Heart left ventricle (tissue), 13 donors: ENCODE measurements at regions not wholly inside any gene's neighbourhood (a gene's known extent, or its start where the extent isn't known, plus 50 kb on each side); places are given as distances from the start of the nearest gene placed in this dataset.
"Not testable (repeated sequence)": the region's sequence is repeated elsewhere in the genome, so short reads cannot be mapped to it uniquely, and the experiment has no call there.

Experiments
- POLR2A ChIP-seq, 2 donors: fragments of 450-650 bp; IDR thresholded peaks; one replicate each; pipeline ENCODE4 v1.6.1; 2017; ENCODE audit warnings: antibody characterized with exemption in 2 of 2, mild to moderate bottlenecking in 2 of 2, moderate library complexity in 2 of 2
- TF ChIP-seq, protein P1 (sequence below), 12 donors: fragments of 200-600 bp; sonication (generic) in 4 of 12; IDR thresholded peaks; one replicate each; pipeline versions ENCODE4 v1.5.0 to v1.8.0; 2018 to 2022; ENCODE audit warnings: antibody characterized with exemption in 12 of 12, mild to moderate bottlenecking in 5 of 12
- donor health status: ischemic (EF 13 %, LVEDD 7.1; RV severe dilation, severe dysfunction).
- donor health status: DM: no; HTN: yes; CAD: no.
- donor health status: DM: no; HTN: no; CAD: no.
- donor health status: ischemic (EF 25% LVEDD 6.9; RV normal size, moderate dysfunction).
- donor health status: ischemic (EF 25% LVEDD 5.7; RV mildly dilated, moderate dysfunction).
- donor health status: ischemic (EF 35%, LVEDD 5.7; RV mildly dilated, moderate dysfunction).
- donor health status: nonischemic (EF 11% LVEDD 7.7; RV severe dilation, severe dysfunction).
- donor health status: DM: yes; HTN: yes; CAD: no.
- donor health status: PGD.
- donor health status: ischemic (EF 29% LVEDD 5.4; RV normal size, mild dysfunction).
- donor health status: nonischemic (EF 23%, LVEDD 6.1; RV moderate dilation, normal function).

GRCh38 chr6:4659719-4660118 is 116.5 kb upstream of the CDYL start:
- TF ChIP-seq, protein P1, sequence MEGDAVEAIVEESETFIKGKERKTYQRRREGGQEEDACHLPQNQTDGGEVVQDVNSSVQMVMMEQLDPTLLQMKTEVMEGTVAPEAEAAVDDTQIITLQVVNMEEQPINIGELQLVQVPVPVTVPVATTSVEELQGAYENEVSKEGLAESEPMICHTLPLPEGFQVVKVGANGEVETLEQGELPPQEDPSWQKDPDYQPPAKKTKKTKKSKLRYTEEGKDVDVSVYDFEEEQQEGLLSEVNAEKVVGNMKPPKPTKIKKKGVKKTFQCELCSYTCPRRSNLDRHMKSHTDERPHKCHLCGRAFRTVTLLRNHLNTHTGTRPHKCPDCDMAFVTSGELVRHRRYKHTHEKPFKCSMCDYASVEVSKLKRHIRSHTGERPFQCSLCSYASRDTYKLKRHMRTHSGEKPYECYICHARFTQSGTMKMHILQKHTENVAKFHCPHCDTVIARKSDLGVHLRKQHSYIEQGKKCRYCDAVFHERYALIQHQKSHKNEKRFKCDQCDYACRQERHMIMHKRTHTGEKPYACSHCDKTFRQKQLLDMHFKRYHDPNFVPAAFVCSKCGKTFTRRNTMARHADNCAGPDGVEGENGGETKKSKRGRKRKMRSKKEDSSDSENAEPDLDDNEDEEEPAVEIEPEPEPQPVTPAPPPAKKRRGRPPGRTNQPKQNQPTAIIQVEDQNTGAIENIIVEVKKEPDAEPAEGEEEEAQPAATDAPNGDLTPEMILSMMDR (IDR thresholded peaks at IDR 0.05) = not testable (repeated sequence)
- TF ChIP-seq POLR2A (IDR thresholded peaks at IDR 0.05) = not testable (repeated sequence)
